A673 (cell line): ENCODE measurements at regions not wholly inside any gene's neighbourhood (a gene's known extent, or its start where the extent isn't known, plus 50 kb on each side); places are given as distances from the start of the nearest gene placed in this dataset.

ENCODE experiments used
- CTCF ChIP-seq: fragments of 300-800, 200-600 bp; sonication (generic); conservative IDR thresholded peaks from 2 replicates; pipeline ENCODE4 v1.5.1; 2017; ENCODE audit warnings: low read depth, mild to moderate bottlenecking, antibody characterized with exemption, low read length, moderate library complexity, mixed read lengths
- EZH2 ChIP-seq: fragments of 200-600 bp; sonication (generic); IDR thresholded peaks from 2 replicates; pipeline ENCODE4 v1.6.1; 2017; ENCODE audit warnings: borderline replicate concordance, low read depth, mild to moderate bottlenecking, mixed read lengths, antibody characterized with exemption, low read length; ENCODE audit not compliant: poor library complexity, severe bottlenecking

DNA sequence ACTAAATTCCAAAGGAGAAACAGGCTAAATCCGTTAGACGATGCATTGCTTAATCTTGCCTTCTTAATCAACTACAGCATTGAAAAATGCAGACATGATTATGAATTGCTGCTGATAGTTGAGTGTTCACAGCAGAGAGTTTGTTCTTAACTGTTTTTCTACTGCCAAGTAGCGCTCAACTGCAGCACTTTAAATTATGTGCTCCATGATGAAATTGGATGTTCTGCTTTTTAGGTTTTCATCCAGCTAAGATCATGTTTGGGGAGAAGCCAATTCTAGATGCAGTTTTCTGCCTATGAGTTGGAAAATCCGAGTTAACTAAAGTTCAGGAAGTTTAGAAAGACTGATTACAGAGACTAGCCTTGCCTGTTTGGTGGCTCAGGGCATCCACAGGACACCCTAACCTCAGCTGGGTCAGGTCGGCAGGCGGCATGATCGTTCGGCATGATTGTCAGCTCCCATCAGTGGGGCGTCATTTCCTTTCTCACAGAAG, 119.4 kb upstream of the PIEZO2 start:
- TF ChIP-seq CTCF = no peak
- no peak for TF ChIP-seq EZH2
